HG02885 (cell line): ENCODE measurements at regions not wholly inside any gene's neighbourhood (a gene's known extent, or its start where the extent isn't known, plus 50 kb on each side); places are given as distances from the start of the nearest gene placed in this dataset.
"Not testable (repeated sequence)": the region's sequence is repeated elsewhere in the genome, so short reads cannot be mapped to it uniquely, and the experiment has no call there.

Experiments
- ATAC-seq: cut with Tn5 transposase; IDR thresholded peaks from one replicate; pipeline ENCODE4 v1.9.1; 2021; ENCODE audit warnings: mild to moderate bottlenecking; ENCODE audit not compliant: unreplicated experiment, poor library complexity

DNA sequence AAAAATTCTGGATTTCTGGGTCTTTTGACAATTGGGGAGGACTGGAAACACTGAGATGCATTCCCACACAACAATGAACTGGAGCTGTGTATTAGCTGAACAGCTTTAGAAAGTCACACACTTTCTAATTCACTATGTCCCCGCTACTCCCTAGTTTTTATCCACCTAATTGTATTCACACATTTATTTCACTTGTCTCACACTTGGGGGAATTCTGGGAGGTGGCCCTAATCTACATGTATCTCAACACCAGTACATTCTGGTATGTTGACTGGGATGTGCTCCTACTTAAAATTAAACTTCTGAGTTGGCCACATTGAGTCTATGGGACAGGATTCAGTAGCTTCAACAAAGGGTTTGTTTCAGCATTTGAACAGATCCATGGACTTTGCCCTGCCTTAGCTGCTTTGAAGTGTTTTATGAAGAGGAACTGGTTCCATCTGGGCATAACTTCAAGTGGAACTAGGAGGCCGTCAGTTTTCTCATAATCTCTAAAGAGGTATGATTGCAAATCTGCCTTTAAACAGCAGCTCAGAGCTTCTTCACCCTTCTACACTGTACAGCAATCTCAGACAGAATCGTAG is 106.5 kb upstream of the CMC1 start:
- ATAC-seq: no peak

DNA sequence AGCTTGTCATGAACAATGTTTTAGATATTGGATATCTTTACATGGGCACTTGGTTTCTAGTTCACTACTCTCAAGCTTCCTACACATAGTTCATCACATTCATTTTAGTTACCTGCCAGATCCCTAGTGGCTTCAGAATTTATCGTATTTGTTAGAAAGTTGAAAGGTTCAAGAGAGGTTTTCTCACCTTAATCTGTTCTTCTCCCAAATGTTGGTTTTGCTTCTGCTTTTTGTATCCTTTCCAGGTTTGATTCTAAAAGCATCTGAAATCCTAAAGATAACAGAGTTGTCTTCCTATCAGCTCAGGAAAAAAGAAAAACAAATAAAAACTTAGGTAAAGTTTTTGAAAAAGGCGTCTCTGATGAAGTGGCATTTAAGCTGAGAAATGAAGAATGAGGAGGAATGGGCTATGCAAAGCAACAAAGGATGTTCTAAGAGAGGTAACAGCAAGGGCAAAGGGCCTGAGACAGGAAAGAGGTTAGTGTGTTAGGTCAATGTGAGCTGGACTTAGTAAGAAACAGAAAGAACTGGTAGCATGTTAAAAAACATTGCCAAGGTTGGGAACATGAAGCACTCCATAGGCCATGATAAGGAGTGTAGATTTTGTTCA is 104.7 kb upstream of the CMC1 start:
- ATAC-seq: no peak

DNA sequence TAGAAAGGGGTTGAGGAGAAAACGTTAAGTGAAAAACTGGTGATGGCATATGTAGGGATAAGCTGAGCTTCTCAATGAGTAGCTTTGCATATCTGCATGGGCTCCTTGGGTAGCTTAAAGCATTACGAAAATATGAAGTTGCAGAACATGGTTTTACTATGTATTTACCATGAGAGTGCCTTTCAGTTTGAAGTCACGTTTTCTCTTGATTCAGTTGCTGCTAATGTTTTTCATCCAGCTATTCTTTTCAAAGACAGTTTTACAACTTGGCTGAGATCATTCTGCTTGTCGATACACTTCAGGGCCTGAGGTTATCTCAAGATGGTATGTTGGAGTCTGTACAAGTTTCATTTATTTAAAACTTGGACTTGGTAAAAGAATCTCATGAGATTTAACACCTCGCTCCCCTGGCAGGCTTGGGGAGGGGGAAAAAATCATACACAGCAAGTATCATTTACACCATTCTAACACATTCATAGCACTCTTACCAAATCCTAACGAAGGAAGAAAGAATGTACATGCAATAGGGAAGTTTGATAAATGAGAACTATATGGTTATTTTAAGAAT is 103.3 kb upstream of the CMC1 start:
- no peak for ATAC-seq

DNA sequence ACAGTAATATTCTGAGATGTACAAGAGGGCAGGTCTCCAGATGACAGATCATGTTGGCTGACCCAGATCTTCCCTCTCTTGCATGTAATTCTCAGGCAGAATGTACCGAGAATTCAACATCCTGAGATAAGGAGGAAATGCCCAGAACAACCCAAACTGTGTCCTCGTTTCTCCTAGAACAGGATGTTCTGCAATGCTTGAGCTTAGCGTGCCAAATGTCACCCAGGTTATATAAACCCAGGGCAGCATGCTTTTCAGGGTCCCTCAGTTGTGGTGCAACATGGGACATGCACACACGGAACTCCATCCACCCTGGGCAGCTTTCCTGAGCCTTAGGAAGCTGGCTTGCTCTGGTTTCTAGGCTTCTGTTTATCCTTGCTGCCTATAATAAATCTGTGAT is 102.1 kb upstream of the CMC1 start:
- no peak for ATAC-seq

DNA sequence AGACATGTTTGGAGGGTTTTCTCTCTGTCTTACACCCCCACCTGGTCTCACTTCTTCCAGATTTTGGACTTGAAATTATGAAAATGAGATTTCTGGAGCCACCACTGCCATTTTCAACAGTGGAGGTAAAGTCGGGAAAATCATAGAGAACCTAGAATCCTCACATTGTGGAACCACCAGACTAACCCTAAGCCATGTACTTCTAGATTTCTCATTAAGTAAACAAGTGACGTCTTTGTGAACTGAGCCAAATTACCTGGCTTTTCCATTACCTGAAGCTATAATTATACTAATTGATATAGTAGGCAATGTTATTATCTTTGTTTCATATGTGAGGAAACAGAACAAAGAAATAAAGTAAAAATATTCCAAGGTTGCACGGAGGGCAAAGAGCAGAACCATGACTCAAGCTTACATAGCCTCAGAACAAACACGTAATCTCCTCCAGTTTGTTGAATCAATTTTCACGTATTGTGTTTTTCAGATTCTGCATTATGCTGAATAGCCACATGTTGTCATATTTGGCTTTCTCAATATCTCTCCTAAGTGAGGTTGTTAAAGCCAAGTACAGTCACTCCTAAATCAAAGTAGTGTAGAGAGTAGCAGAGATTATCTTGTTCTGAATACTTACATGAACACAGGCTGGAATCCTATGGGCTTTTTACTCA is 101.3 kb upstream of the CMC1 start:
- no peak for ATAC-seq

DNA sequence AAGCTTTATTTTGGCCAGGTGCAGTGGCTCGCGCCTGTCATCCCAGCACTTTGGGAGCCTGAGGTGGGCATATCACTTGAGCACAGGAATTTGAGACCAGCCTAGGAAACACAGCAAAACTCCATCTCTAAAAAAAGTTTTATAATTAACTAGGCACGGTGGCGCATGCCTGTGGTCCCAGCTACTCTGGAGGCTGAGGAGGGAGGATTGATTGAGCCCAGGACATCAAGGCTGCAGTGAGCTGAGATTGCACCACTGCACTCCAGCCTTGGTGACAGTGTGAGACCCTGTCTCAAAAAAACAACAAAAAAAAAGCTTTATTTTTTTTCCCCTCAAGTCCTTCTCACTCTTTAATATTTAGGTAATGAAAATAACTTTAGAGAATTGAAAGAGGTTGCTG is 100.8 kb upstream of the CMC1 start:
- no peak for ATAC-seq

DNA sequence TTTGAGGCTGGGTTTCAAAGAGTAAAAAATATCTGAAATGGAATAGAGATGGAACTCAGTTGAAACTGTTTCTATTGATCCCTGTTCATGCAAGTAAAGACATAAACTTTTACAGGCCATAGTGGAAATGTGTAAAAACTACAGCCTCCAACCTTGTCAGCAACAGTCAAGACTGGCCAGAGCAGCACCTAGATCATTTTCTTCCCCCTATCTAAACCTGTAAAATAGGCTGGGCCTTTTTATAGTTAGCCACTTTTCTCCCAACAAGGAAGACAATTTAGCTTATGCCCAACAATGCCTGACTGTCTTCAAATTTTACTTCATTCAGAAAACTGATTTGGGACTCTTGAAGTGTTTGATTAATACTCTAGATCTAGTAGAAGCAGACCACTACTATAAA is 91.5 kb upstream of the CMC1 start:
- no peak for ATAC-seq

DNA sequence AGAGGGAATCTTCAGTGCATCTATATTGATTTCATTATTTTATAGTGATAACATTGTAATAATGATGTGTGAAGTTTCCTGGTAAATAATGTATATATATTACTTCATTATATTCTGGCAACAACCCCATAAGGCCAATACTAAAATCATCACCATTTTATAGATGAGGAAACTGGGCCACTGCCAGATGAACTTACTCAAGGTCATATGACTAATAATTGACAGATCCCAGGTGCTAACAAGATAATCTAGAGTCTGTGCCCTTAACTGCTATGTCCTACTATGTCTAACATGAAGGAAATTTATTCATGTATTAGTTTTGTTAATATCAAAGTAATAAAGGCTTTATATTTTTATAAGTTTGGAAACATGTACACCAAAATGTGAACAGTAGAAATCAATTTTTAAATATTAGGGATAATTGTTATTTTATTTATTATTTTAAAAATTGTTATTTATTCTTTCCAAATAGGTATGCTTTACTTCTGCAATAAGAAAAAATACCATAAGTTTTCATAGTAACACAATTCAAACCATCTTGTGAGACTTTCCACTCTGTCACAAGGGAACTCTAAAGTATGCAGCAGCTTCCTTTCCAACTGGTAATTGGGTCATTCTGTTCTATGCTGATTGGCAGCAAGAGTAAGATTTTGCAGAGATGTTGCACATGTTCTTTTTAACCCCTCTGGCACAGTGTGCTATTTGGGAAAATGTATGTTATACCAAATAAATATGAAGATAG is 90.8 kb upstream of the CMC1 start:
- no peak for ATAC-seq

DNA sequence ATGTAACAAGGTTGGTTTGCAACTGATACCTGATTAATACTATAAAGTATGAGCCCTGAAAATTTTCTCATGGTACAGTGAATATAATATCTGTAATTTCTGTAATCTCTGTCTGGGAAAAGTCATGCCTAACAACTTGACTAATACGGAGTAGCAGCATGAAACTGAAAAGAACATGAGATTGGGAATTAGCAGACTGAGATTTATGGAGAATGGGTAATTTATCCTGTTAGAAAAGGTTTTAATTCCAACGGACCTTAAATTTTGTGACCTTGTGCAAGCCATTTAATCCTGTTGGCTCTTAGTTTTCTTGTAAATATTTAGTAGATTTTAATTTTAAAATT is 90.2 kb upstream of the CMC1 start:
- ATAC-seq: no peak

DNA sequence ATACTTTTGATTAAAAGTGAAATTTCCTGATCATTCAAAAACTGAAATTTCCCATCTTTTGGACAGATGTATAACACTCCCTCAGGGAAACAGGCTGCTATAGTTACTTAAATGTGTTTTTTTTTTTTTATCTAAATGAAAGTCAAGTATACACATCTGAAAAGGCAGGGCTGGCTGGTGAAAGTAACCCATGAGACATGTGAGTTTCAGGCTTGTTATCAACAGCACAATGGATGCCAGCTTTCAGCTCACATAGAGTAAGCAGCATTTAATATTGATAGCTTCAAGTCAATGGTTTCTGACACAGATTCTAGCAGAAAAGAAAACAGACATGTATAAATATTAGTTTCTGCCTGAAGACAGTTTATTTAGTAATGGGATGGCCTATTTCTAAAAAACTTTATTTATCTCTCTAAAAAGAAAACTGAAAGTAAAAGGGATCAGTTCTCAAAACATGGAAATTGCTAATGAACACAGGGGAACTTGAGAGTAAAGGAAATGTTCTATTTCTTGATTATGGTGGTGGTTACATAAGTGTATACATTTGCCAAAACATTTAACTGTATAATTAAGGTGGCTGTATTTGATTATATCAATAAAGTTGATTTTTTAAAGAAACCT is 89.7 kb upstream of the CMC1 start:
- ATAC-seq: peak; percentile 86

DNA sequence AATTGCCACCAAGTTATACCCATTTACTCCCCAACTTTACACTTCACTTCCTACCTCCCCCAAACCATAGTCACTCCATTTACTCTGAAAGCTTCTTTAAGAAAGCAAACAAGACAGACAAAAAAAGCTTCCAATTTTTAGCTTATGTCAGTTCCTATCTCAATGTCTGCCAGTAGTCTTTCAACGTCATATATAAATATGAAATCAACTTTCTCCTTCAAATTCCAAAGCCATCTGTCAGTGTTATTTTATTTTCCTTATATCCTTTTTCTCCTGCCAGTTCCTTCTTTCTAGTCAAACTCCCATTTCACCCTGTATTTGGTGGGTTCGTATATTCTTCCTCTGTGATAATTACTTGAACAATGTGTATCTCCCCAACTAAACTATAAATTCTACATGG is 85.8 kb upstream of the CMC1 start:
- no peak for ATAC-seq

DNA sequence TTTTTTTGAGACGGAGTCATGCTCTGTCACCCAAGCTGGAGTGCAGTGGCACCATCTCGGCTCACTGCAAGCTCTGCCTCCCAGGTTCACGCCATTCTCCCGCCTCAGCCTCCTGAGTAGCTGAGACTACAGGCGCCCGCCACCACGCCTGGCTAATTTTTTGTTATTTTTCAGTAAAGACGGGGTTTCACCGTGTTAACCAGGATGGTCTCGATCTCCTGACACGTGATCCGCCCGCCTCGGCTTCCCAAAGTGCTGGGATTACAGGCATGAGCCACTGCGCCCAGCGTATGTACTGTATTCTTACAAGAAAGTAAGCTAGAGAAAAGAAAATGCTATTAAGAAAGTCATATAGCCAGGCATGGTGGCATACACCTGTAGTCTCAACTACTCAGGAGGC is 84.8 kb upstream of the CMC1 start:
- ATAC-seq: not testable (repeated sequence)

DNA sequence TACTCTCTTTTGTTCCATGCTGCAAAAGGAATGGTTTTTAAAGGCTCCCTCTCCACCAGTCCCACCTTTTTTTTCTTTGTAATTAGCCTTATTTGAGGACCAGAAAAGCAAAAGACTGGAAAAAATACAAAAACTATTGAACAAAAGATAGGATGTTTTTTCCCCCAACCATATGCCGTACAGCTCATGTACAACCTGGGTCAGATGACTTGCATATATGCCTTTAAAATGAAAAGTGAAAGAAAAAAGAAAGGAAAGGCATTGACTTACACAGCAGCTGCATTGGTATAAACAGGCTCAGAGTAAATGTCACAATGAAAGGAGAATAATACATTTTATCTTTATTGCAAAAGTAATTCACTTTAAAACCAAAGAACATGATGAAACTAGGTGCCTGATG is 69.5 kb upstream of the CMC1 start:
- peak; percentile 72 for ATAC-seq

DNA sequence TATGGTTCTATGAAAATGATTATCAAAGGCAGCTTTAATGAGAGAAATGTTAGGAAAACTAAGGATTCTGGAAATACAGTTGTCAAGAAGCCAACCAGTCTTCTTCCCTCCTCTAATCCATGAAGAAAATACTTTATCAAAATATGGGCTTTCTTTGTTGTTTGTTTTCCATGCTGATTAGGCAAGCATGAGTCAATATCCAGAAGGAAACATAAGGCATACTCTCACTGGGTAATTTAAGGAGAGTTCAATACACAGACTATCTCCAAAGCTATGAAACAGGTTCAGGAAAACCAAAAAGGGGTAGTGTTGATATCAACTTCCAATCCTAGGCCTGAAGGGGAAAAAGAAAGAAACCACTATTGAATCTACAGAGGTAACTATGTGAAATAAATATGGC is 68.7 kb upstream of the CMC1 start:
- ATAC-seq: no peak

DNA sequence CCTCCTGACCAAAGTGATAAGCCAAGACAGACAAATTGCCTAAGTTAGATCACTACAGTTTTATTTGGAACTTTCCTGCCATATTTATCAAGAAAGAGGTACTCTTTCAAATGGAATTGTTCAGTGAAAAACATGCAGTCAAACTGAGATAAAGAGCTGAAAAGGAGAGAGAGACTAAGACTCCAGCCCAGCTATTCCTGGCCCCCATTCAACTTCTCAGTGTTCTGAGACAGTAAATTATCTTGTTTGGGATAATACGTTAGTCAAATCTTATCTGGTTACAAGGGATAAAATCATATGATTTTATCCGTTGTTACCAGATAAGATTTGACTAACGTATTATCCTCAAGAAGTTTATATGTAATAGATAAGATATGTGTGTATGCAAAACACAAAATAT is 67.6 kb upstream of the CMC1 start:
- no peak for ATAC-seq

DNA sequence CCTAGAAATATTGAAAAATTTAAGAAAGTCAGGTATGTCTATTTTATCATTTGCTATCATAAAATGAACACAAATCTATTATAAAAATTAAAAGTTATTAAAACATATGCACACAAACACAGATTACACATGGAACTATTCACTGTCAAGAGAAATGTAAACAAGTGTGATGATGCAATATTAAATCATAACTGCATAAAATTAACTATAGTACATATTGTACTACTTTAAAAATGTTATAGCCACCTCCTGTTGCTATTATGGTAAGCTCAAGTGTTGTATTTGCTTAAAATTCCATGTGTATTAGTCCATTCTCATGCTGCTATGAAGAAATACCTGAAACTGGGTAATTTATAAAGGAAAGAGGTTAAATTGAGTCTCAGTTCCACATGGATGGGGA is 54.7 kb upstream of the CMC1 start:
- no peak for ATAC-seq

DNA sequence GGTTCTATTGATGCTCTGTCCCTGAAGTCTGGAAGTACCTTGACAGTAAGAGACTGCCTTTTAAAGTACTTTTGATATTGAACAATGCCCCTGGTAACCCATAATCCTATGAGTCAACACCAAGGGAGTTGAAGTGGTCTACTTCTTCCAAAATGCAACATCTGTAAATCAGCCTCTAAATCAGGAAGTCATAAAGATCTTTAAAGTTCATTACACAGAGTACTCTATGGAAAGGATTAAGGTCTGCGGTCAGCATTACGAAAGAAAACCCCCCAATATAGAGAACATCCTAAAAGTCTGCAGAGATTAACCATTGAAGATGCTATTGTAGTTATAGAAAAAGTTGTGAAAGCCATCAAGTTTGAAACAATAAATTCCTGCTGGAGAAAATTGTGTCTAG is 52.7 kb upstream of the CMC1 start:
- no peak for ATAC-seq

DNA sequence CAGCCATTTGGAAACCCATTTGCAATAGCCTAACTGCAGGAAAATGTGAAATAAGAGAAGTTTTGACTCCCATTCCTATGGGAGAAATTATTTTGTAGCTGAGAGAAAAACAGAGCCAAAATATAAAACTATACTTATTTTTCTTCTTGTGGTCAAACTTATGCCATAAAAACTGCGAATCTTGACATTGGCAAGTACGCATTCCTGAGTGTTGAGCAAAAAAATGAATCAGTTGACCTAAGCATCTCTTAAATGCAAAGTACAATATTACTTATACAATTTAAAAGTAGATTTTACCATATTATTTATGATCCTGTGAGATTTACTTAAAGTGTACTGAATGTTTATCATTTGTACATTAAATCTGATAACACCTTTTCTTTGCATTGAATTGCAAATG is 50.1 kb upstream of the CMC1 start:
- ATAC-seq: no peak
